Fibroblast of peridontal ligament (primary cell): ENCODE measurements at regions not wholly inside any gene's neighbourhood (a gene's known extent, or its start where the extent isn't known, plus 50 kb on each side); places are given as distances from the start of the nearest gene placed in this dataset.
A peak's percentile ranks its signal among the peaks of the same experiment; 100 is the strongest.
"Not testable (repeated sequence)": the region's sequence is repeated elsewhere in the genome, so short reads cannot be mapped to it uniquely, and the experiment has no call there.

ENCODE experiments used
- DNase-seq: peaks from one replicate; pipeline ENCODE4 v3.0.0-alpha.2; 2010; ENCODE audit errors: extremely low read depth

- DNase-seq: peak; percentile 92
Measured at GRCh38 chr1:79259390-79260336, 253.1 kb upstream of the ADGRL4 start.

GRCh38 chr1:79255421-79255820, 248.9 kb upstream of the ADGRL4 start:
- DNase-seq: no peak

- no peak for DNase-seq
Measured at GRCh38 chr1:79252598-79252997, 246.1 kb upstream of the ADGRL4 start.

- DNase-seq: no peak
Measured at GRCh38 chr1:79239840-79240239, 233.3 kb upstream of the ADGRL4 start.

GRCh38 chr1:79235301-79236002, 228.9 kb upstream of the ADGRL4 start:
- DNase-seq: peak; percentile 16

- DNase-seq: no peak
Measured at GRCh38 chr1:79232818-79233217, 226.3 kb upstream of the ADGRL4 start.

- DNase-seq: not testable (repeated sequence)
Measured at GRCh38 chr1:79230751-79231150, 224.2 kb upstream of the ADGRL4 start.

GRCh38 chr1:79226963-79227362, 220.4 kb upstream of the ADGRL4 start:
- no peak for DNase-seq

- no peak for DNase-seq
Measured at GRCh38 chr1:79224537-79224936, 218.0 kb upstream of the ADGRL4 start.

GRCh38 chr1:79220509-79220908, 214.0 kb upstream of the ADGRL4 start:
- DNase-seq: no peak

GRCh38 chr1:79215311-79215710, 208.8 kb upstream of the ADGRL4 start:
- DNase-seq: no peak

- DNase-seq: no peak
Measured at GRCh38 chr1:79207786-79208185, 201.3 kb upstream of the ADGRL4 start.

GRCh38 chr1:79207331-79207730, 200.8 kb upstream of the ADGRL4 start:
- no peak for DNase-seq

GRCh38 chr1:79204779-79205479, 198.4 kb upstream of the ADGRL4 start:
- peak; percentile 4 for DNase-seq

GRCh38 chr1:79198832-79199231, 192.3 kb upstream of the ADGRL4 start:
- peak; percentile 69 for DNase-seq

- peak; percentile 73 for DNase-seq
Measured at GRCh38 chr1:79197421-79197820, 190.9 kb upstream of the ADGRL4 start.

GRCh38 chr1:79196211-79196610, 189.7 kb upstream of the ADGRL4 start:
- no peak for DNase-seq

GRCh38 chr1:79193211-79194079, 186.9 kb upstream of the ADGRL4 start:
- peak; percentile 11 for DNase-seq

- DNase-seq: no peak
Measured at GRCh38 chr1:79190074-79190473, 183.5 kb upstream of the ADGRL4 start.

GRCh38 chr1:79188337-79188736, 181.8 kb upstream of the ADGRL4 start:
- DNase-seq: peak; percentile 15

GRCh38 chr1:79186260-79186659, 179.7 kb upstream of the ADGRL4 start:
- DNase-seq: no peak
